Chondrocyte (in vitro differentiated cells): ENCODE measurements at regions not wholly inside any gene's neighbourhood (a gene's known extent, or its start where the extent isn't known, plus 50 kb on each side); places are given as distances from the start of the nearest gene placed in this dataset.

Experiments used
- DNase-seq: peaks from one replicate; pipeline ENCODE4 v3.0.0; 2021; ENCODE audit warnings: mixed read lengths, low spot score
- H3K27ac Mint-ChIP-seq: one replicate; pipeline ENCODE4 v1.8.0; 2021; ENCODE audit warnings: mild to moderate bottlenecking, moderate library complexity, mixed read lengths; ENCODE audit not compliant: unreplicated experiment
- H3K27me3 Mint-ChIP-seq: 2 replicates; pipeline ENCODE4 v1.8.0; 2021; ENCODE audit warnings: low read depth, mixed read lengths
- H3K36me3 Mint-ChIP-seq: 2 replicates; pipeline ENCODE4 v1.8.0; 2021; ENCODE audit warnings: low read depth, mixed read lengths
- H3K4me1 Mint-ChIP-seq: 2 replicates; pipeline ENCODE4 v1.8.0; 2021; ENCODE audit warnings: low read depth, mild to moderate bottlenecking, mixed read lengths
- H3K4me3 Mint-ChIP-seq: one replicate; pipeline ENCODE4 v1.8.0; 2021; ENCODE audit warnings: mild to moderate bottlenecking, moderate library complexity, mixed read lengths; ENCODE audit not compliant: unreplicated experiment
- H3K9me3 Mint-ChIP-seq: 2 replicates; pipeline ENCODE4 v1.8.0; 2021; ENCODE audit warnings: low read depth, mixed read lengths
- TF ChIP-seq, protein P1 (sequence below): fragments of 200-600 bp; sonication (generic); IDR thresholded peaks from 2 replicates; pipeline ENCODE4 v1.5.0; 2021; ENCODE audit warnings: antibody characterized with exemption, mild to moderate bottlenecking, moderate library complexity

DNA sequence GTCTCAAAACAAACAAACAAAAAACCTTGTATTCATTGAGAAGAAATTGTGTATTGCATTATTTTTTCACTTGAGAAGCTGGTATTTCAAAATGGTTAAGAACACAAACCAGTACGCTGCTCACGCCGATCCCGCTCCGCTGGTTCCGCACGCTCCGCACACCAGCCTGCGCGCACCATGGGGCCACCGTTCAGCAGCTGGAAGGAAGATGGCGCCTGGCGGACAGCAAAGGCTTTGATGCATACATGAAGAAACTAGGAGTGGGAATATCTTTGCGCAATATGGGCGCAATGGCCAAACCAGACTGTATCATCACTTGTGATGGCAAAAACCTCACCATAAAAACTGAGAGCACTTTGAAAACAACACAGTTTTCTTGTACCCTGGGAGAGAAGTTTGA lies 75.7 kb downstream of the RBM43 start:
- no peak overlapping the region for H3K4me3 Mint-ChIP-seq
- no peak for DNase-seq
- H3K27ac Mint-ChIP-seq = no peak overlapping the region
- H3K4me1 Mint-ChIP-seq = peaks cover 6% of the 10 kb centered on the region
- H3K36me3 Mint-ChIP-seq = no peaks in the 10 kb centered on the region
- TF ChIP-seq, protein P1, sequence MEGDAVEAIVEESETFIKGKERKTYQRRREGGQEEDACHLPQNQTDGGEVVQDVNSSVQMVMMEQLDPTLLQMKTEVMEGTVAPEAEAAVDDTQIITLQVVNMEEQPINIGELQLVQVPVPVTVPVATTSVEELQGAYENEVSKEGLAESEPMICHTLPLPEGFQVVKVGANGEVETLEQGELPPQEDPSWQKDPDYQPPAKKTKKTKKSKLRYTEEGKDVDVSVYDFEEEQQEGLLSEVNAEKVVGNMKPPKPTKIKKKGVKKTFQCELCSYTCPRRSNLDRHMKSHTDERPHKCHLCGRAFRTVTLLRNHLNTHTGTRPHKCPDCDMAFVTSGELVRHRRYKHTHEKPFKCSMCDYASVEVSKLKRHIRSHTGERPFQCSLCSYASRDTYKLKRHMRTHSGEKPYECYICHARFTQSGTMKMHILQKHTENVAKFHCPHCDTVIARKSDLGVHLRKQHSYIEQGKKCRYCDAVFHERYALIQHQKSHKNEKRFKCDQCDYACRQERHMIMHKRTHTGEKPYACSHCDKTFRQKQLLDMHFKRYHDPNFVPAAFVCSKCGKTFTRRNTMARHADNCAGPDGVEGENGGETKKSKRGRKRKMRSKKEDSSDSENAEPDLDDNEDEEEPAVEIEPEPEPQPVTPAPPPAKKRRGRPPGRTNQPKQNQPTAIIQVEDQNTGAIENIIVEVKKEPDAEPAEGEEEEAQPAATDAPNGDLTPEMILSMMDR = no peak
- H3K9me3 Mint-ChIP-seq = no peaks in the 10 kb centered on the region
- no peaks in the 10 kb centered on the region for H3K27me3 Mint-ChIP-seq

DNA sequence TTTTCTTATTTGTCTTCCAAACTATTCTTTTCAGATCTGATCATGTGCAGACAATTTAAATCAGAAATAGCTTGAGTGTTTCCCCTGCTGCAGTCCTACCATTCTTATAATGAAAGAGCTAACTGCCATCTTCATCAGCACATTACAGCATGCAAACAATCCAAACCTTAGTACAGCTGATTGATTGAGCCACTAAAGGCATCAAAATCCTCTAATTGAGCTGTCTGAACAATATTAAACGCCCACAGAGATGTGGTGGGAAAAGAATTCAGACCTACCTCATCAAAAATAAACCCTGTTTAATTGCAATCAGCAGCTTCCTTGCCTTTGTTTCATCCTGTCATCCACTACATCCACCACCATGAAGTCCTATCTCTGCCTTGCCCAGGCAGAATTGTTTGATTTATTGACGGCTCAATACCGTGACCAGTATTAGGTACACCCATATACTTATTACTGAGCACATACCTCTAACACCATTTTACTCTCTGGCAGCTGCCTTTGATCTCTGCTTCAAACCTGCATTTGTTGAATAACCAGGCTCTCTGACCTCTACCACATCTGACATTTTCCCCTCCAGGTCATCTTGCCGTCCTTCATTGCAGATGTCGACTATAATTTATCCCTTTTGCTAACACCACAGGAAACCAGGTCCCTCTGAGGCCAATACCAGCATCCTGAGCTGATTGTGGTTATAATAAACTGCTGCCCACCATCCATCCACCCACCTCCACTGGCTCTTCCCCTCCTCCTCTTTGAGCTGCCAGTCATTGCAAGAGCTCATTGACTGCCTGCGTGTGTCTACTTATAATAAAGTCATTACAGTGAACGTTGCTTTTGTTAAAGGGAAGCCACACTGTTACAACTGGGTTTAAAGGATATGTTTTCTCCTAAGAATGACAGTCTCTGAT lies 78.5 kb downstream of the RBM43 start:
- H3K4me1 Mint-ChIP-seq = no peaks in the 10 kb centered on the region
- DNase-seq = no peak
- no peak overlapping the region for H3K27ac Mint-ChIP-seq
- TF ChIP-seq, protein P1 = no peak
- no peaks in the 10 kb centered on the region for H3K27me3 Mint-ChIP-seq
- H3K9me3 Mint-ChIP-seq = no peaks in the 10 kb centered on the region
- H3K36me3 Mint-ChIP-seq = no peaks in the 10 kb centered on the region
- no peak overlapping the region for H3K4me3 Mint-ChIP-seq

DNA sequence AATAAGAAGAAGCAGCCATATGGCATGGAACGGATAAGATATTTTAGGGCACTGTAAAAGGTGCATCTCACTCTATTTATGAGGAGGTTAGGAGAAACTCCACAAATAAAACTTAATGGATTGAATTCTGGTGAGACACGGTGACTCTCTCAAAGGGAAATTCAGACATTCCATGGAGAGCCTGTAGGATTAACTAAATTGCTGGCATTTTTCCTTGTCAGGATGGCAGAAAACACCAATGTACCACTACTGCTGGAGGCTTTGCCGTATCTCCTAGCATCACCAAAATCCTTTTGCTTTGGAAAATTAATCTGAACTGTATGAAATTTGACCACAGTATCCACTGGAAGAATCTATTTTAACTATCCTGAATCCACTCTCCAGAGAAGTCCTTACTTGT lies 79.3 kb downstream of the RBM43 start:
- DNase-seq = no peak
- H3K36me3 Mint-ChIP-seq = no peaks in the 10 kb centered on the region
- TF ChIP-seq, protein P1 = no peak

DNA sequence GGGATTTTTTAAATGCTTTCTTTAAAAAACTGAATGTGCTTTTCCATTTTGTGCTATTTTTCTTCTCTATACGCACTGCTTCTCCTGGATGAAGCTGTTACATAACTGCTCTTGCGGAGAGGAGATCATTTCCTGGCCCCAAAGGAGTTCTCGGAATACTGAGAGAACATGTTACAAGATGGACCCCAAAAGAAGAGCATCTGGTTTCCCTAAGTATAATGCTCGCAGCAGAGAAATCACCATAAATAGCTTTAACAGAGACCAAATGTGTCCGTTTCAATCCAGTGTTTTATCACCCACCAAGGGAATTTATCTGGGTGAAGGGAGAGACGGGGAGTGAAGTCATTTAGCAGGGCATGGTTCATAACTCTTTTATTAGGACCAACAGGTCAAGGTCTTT lies 80.1 kb downstream of the RBM43 start:
- Mint-ChIP-seq H3K4me1 (no peaks in the 10 kb centered on the region), H3K4me3 (no peak overlapping the region)

More for the DNA sequence above, 79.3 kb downstream of the RBM43 start:
- H3K9me3 Mint-ChIP-seq = no peaks in the 10 kb centered on the region
- no peak overlapping the region for H3K27ac Mint-ChIP-seq
- H3K4me1 Mint-ChIP-seq = no peaks in the 10 kb centered on the region
- no peaks in the 10 kb centered on the region for H3K27me3 Mint-ChIP-seq
- H3K4me3 Mint-ChIP-seq = no peak overlapping the region

DNA sequence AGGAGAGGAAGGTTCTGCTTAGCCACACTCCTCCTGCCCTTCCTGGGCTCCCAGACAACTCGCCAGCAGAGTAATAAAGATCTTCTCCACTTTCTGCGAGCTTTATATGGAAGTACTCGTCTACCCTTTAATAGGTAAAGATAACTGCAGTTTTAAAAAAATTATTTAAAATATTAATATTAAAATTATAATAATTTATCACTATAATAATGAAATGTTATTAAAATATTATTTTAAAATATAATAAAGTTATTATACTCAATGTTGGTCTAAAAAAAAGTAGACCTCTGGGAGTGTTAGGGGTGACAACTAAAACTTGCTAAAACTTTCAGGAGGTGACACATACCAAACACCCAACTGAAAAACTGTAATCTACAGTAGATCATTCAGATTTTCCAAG lies 81.5 kb downstream of the RBM43 start:
- Mint-ChIP-seq H3K27me3 (no peaks in the 10 kb centered on the region), H3K4me1 (no peaks in the 10 kb centered on the region), H3K4me3 (no peak overlapping the region), H3K27ac (no peak overlapping the region), H3K9me3 (no peaks in the 10 kb centered on the region), H3K36me3 (no peaks in the 10 kb centered on the region)
- no peak for DNase-seq
- TF ChIP-seq, protein P1 = no peak

More for the DNA sequence above, 80.1 kb downstream of the RBM43 start:
- no peak for DNase-seq
- H3K9me3 Mint-ChIP-seq = no peaks in the 10 kb centered on the region
- H3K27ac Mint-ChIP-seq = no peak overlapping the region
- no peaks in the 10 kb centered on the region for H3K27me3 Mint-ChIP-seq
- TF ChIP-seq, protein P1 = no peak
- no peaks in the 10 kb centered on the region for H3K36me3 Mint-ChIP-seq
